Stimulated activated memory B cell treated with anti-CD40 and anti-IgM and Interleukin-4, amounts not matched to agents 10 μg/mL and 1 μg/mL and 100 μg/mL, for 72 hours (primary cell): ENCODE measurements at regions not wholly inside any gene's neighbourhood (a gene's known extent, or its start where the extent isn't known, plus 50 kb on each side); places are given as distances from the start of the nearest gene placed in this dataset.
"Not testable (repeated sequence)": the region's sequence is repeated elsewhere in the genome, so short reads cannot be mapped to it uniquely, and the experiment has no call there.

Source experiments
- ATAC-seq: fragments of 150-1000 bp; cut with Tn5 transposase; 2 replicates; pipeline ENCODE4 v1.10.0; 2021
- H3K27ac Mint-ChIP-seq: one replicate; pipeline ENCODE4 v1.8.0; 2022; ENCODE audit warnings: mild to moderate bottlenecking, mixed read lengths
- H3K27me3 Mint-ChIP-seq: one replicate; pipeline ENCODE4 v1.8.0; 2022; ENCODE audit warnings: mixed read lengths
- H3K36me3 Mint-ChIP-seq: one replicate; pipeline ENCODE4 v1.8.0; 2022; ENCODE audit warnings: mixed read lengths
- H3K4me1 Mint-ChIP-seq: one replicate; pipeline ENCODE4 v1.8.0; 2022; ENCODE audit warnings: mixed read lengths
- H3K4me3 Mint-ChIP-seq: one replicate; pipeline ENCODE4 v1.8.0; 2022; ENCODE audit warnings: mild to moderate bottlenecking, moderate library complexity, mixed read lengths
- H3K9me3 Mint-ChIP-seq: one replicate; pipeline ENCODE4 v1.8.0; 2022; ENCODE audit warnings: mixed read lengths

DNA sequence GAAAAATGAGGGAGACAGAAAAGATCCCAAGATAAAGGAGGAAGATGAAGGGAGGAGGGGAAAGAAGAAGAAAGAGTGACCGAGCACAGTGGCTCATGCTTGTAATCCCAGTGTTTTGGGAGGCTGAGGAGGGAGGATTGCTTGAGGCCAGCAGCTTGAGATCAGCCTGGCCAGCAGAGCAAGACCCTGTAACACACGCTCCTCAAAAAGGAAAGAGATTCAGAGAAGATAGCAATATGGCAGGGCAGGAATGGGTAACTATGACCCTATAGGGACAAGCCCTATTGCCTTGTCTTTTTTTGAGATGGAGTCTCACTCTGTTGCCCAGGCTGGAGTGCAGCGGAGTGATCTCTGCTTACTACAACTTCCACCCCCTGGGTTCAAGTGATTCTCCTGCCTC is 116.9 kb upstream of the MAP1LC3B2 start:
- Mint-ChIP-seq H3K36me3 (no peaks in the 10 kb centered on the region), H3K27ac (no peak overlapping the region), H3K4me1 (peaks cover 10% of the 10 kb centered on the region), H3K27me3 (no peaks in the 10 kb centered on the region), H3K4me3 (no peak overlapping the region), H3K9me3 (peaks cover 2% of the 10 kb centered on the region)
- ATAC-seq, result no peak

DNA sequence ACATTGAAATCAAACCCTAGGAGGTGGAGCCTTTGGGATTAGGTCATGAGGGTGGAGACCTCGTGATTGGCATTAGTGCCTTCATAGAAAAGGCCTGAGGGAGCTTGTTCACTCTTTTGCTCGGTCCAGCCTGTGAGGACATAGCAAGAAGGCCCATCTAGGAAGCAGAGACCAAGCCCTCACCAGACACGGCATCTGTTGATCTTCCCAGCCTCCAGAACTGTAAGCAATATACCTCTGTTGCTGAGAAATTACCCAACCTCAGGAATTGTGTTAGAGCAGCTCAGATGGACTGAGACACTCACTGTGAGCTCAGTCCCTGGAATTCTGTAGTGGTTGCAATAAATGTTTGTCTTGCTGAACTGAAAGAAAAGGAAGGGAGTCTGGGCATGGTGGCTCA is 116.2 kb upstream of the MAP1LC3B2 start:
- H3K4me1 Mint-ChIP-seq, result peaks cover 10% of the 10 kb centered on the region
- no peak overlapping the region for H3K4me3 Mint-ChIP-seq
- no peaks in the 10 kb centered on the region for H3K36me3 Mint-ChIP-seq
- H3K9me3 Mint-ChIP-seq, result peaks cover 2% of the 10 kb centered on the region
- ATAC-seq, result no peak
- H3K27me3 Mint-ChIP-seq, result no peaks in the 10 kb centered on the region
- H3K27ac Mint-ChIP-seq, result peak overlapping the region; percentile 36

DNA sequence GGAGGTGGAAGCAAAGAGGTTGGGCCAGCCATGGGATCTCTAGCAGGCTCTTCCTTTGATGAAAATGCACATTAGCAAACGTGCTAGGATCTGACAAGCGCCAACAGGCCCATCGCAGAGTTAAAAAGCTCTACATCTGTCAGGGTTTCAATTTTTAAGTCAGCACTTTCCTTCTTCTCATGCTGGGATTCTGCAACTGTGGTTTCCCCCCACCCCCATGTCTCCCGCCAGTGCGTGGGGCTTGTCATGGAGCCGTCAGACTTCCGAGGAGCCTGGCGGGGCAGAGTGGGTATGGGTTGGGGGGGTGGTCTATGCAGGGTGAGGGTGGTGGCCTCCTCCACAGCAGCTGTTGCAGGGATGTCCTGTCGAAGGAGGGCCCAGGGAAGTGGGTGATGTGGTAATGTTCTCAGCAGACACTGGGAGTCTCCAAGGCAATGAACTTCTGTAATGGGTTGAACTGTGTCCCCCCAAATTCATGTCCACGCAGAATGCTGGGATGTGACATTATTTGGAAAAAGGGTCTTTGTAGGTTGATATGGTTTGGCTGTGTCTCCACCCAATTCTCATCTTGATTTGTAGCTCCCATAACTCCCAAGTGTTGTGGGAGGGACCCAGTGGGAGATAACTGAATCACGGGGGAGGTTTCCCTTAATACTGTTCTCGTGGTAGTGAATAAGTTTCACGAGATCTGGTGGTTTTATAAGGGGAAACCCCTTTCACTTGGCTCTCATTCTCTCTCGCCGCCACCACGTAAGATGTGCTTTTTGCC is 115.2 kb upstream of the MAP1LC3B2 start:
- peak; percentile 55 for ATAC-seq

DNA sequence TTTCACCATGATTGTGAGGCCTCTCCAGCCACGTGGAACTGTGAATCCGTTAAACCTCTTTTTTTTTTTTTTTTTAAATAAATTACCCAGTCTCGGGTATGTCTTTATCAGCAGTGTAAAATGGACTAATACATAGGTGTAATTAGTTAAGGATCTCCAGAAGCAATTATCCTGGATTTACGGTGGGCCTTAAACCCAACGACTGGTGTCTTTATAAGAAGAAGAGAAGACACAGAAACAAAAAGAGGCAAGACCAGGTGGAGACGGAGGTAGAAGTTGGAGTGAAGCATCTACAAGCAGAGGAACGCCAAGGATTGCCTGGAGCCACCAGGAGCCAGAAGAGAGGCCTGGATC is 114.6 kb upstream of the MAP1LC3B2 start:
- no peak for ATAC-seq
- H3K27me3 Mint-ChIP-seq, result no peaks in the 10 kb centered on the region
- no peak overlapping the region for H3K27ac Mint-ChIP-seq
- peaks cover 2% of the 10 kb centered on the region for H3K9me3 Mint-ChIP-seq
- no peak overlapping the region for H3K4me3 Mint-ChIP-seq
- peaks cover 10% of the 10 kb centered on the region for H3K4me1 Mint-ChIP-seq
- no peaks in the 10 kb centered on the region for H3K36me3 Mint-ChIP-seq

More for the DNA sequence above, 115.2 kb upstream of the MAP1LC3B2 start:
- Mint-ChIP-seq H3K27me3 (no peaks in the 10 kb centered on the region), H3K9me3 (peaks cover 2% of the 10 kb centered on the region), H3K4me1 (peaks cover 10% of the 10 kb centered on the region), H3K4me3 (no peak overlapping the region), H3K27ac (peak overlapping the region; percentile 36), H3K36me3 (no peaks in the 10 kb centered on the region)

GRCh38 chr12:116448165-116448739 is 110.9 kb upstream of the MAP1LC3B2 start:
- peaks cover 2% of the 10 kb centered on the region for H3K9me3 Mint-ChIP-seq
- peaks cover 6% of the 10 kb centered on the region for H3K4me1 Mint-ChIP-seq
- ATAC-seq, result no peak
- H3K27ac Mint-ChIP-seq, result no peak overlapping the region
- no peaks in the 10 kb centered on the region for H3K27me3 Mint-ChIP-seq
- no peak overlapping the region for H3K4me3 Mint-ChIP-seq
- H3K36me3 Mint-ChIP-seq, result no peaks in the 10 kb centered on the region

GRCh38 chr12:116450406-116450910 is 108.7 kb upstream of the MAP1LC3B2 start:
- Mint-ChIP-seq H3K4me3 (no peak overlapping the region), H3K27me3 (no peaks in the 10 kb centered on the region), H3K4me1 (peaks cover 28% of the 10 kb centered on the region), H3K36me3 (no peaks in the 10 kb centered on the region), H3K9me3 (peaks cover 2% of the 10 kb centered on the region), H3K27ac (peak overlapping the region; percentile 37)
- no peak for ATAC-seq

DNA sequence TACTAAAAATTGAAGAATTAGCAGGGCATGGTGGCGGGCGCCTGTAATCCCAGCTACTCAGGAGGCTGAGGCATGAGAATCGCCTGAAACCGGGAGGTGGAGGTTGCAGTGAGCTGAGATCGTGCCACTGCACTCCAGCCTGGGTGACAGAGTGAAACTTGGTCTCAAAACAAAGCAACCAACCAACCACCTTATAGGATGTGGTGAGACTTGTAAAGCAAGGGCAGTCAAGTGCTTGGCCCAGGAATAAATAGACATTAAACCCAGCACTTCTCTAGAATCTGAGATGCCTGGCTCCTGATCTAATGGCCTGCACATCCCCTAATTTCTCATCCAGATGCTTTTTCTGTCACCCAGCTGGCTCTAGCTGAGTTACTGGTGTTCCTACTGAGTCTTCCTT is 106.2 kb upstream of the MAP1LC3B2 start:
- H3K27ac Mint-ChIP-seq, result peak overlapping the region; percentile 61
- not testable (repeated sequence) for H3K36me3 Mint-ChIP-seq, H3K9me3 Mint-ChIP-seq, H3K27me3 Mint-ChIP-seq, H3K4me3 Mint-ChIP-seq
- H3K4me1 Mint-ChIP-seq, result peaks cover 36% of the 10 kb centered on the region
- peak; percentile 85 for ATAC-seq

GRCh38 chr12:116453631-116454030 is 105.5 kb upstream of the MAP1LC3B2 start:
- ATAC-seq, result no peak

DNA sequence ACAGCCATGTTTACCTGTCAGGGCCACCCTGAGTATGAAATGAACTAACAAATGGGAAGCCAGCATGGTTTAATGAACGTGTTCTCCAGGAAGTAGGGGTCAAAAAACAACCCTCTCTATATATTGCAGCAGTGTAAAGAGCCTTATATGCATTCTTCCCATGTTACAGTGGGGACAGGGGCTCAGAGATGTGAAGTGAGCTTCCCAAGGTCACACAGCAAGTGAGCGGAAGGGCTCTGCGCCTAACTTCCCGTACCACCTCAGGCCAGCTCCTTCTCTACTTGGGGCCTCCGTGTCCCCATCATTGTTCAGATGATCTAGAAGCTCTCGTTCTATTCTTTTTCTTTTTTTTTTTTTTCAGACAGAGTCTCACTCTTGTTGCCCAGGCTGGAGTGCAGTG is 105.1 kb upstream of the MAP1LC3B2 start:
- peaks cover 45% of the 10 kb centered on the region for H3K4me1 Mint-ChIP-seq
- ATAC-seq, result no peak
- peak overlapping the region; percentile 61 for H3K27ac Mint-ChIP-seq
- H3K4me3 Mint-ChIP-seq, result no peak overlapping the region
- H3K9me3 Mint-ChIP-seq, result no peaks in the 10 kb centered on the region
- H3K36me3 Mint-ChIP-seq, result no peaks in the 10 kb centered on the region
- peaks cover 9% of the 10 kb centered on the region for H3K27me3 Mint-ChIP-seq

More at GRCh38 chr12:116453631-116454030, 105.5 kb upstream of the MAP1LC3B2 start:
- no peaks in the 10 kb centered on the region for H3K9me3 Mint-ChIP-seq
- H3K27me3 Mint-ChIP-seq, result peaks cover 9% of the 10 kb centered on the region
- H3K4me1 Mint-ChIP-seq, result peaks cover 41% of the 10 kb centered on the region
- no peak overlapping the region for H3K4me3 Mint-ChIP-seq
- H3K36me3 Mint-ChIP-seq, result no peaks in the 10 kb centered on the region
- H3K27ac Mint-ChIP-seq, result peak overlapping the region; percentile 61

DNA sequence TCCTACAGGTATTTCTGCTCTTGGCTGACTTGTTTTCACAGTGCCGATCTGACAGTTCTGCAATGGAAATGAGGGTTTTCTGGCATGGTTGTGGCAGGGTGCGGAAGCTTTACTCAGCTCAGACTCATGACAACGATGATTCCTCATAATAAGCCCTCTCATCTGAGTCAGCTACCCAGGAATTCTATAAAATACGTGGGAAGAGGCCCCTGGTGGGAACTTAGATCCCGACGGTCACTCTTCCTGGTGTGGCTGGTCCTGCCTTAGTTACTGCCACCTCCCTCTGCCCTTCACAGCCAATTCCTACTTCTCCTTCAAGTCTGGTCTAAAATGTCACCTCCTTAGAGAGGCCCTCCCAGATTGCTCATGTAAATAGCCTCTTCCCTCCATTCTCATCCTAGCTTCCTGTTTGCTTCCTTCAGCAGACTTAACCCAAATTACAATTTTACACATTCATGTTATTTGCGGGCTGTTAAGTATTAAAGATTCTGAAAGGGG is 104.2 kb upstream of the MAP1LC3B2 start:
- Mint-ChIP-seq H3K36me3 (no peaks in the 10 kb centered on the region), H3K9me3 (no peaks in the 10 kb centered on the region), H3K27me3 (peaks cover 9% of the 10 kb centered on the region), H3K4me1 (peaks cover 55% of the 10 kb centered on the region), H3K27ac (peak overlapping the region; percentile 55), H3K4me3 (no peak overlapping the region)
- ATAC-seq, result no peak

GRCh38 chr12:116455540-116456329 is 103.4 kb upstream of the MAP1LC3B2 start:
- Mint-ChIP-seq H3K9me3 (no peaks in the 10 kb centered on the region), H3K4me1 (peaks cover 59% of the 10 kb centered on the region), H3K4me3 (no peak overlapping the region), H3K27me3 (peaks cover 9% of the 10 kb centered on the region), H3K27ac (peak overlapping the region; percentile 7), H3K36me3 (no peaks in the 10 kb centered on the region)
- ATAC-seq, result no peak

DNA sequence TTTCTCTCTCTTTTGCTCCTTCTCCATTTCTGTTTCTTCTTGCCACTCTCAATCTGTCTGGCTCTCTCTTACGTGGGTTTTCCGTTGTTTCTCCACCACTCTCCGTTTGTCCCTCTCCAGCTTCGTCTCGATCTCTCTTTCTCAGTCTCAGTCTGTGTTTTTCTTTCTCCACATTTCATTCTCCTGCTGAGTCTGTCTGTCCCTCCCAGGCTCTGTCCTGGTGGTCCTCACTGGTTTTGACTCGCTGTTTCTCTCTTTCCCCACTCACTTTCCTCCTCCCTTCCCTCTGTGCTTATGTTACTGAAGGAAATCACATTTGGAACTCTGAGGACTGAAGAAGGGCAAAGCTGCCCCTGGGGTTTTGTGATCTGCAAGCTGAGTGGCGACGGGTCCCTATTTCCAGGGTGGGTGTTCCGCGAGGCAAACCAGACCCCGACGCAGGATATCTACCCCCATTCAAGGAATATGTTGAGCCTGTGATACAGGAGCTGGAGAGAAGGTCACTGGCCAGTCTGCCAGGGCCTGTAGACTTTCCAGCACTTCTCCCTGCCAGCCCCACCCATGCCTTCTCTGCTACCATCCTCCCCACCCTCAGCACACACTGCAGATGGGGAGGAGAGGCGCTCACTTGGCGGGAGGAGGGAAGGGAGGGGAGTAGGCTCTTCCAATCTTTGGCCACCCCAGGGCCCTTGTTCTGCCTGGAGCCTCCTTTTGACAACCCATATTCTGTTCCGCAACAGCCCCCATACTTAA is 102.7 kb upstream of the MAP1LC3B2 start:
- ATAC-seq, result no peak
- H3K27ac Mint-ChIP-seq, result peak overlapping the region; percentile 81
- H3K36me3 Mint-ChIP-seq, result no peaks in the 10 kb centered on the region
- no peak overlapping the region for H3K4me3 Mint-ChIP-seq
- peaks cover 9% of the 10 kb centered on the region for H3K27me3 Mint-ChIP-seq
- no peaks in the 10 kb centered on the region for H3K9me3 Mint-ChIP-seq
- peaks cover 59% of the 10 kb centered on the region for H3K4me1 Mint-ChIP-seq

DNA sequence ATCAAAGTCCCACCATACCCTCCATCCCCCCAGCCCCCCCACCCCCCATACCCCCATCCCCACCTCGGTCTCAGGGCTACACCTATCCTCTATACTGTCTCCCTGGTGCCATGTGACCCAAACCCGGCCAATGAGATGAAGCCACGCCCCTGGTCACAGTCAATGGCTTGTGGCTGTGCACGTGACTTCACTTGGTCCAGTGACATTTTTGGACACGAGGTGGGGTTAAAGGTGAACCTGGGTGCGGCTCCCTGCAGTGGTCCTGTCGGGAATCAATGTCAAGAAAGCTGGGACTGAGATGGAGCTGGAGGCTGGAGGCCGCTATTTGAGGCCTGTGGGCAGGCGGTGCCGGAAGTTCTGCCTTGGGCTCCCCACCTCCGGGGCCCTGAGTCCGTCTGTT is 100.7 kb upstream of the MAP1LC3B2 start:
- Mint-ChIP-seq H3K27me3 (peaks cover 9% of the 10 kb centered on the region), H3K9me3 (no peaks in the 10 kb centered on the region), H3K36me3 (no peaks in the 10 kb centered on the region), H3K4me1 (peaks cover 50% of the 10 kb centered on the region), H3K4me3 (peak overlapping the region; percentile 57), H3K27ac (peak overlapping the region; percentile 81)
- ATAC-seq, result peak; percentile 38

- Mint-ChIP-seq H3K27ac (peak overlapping the region; percentile 81), H3K4me1 (peaks cover 43% of the 10 kb centered on the region), H3K4me3 (peak overlapping the region; percentile 57), H3K27me3 (peaks cover 9% of the 10 kb centered on the region), H3K36me3 (no peaks in the 10 kb centered on the region), H3K9me3 (no peaks in the 10 kb centered on the region)
- peak; percentile 91 for ATAC-seq
Observed at GRCh38 chr12:116459011-116459875, 99.9 kb upstream of the MAP1LC3B2 start.
